Glutamatergic neuron (in vitro differentiated cells): ENCODE measurements at regions not wholly inside any gene's neighbourhood (a gene's known extent, or its start where the extent isn't known, plus 50 kb on each side); places are given as distances from the start of the nearest gene placed in this dataset.

Experiments
- DNase-seq: peaks from one replicate; pipeline ENCODE4 v3.0.0; 2022
- H3K27ac Mint-ChIP-seq: one replicate; pipeline ENCODE4 v1.8.0; 2020; ENCODE audit warnings: mild to moderate bottlenecking, mixed read lengths, inconsistent platforms; ENCODE audit not compliant: unreplicated experiment
- H3K27me3 Mint-ChIP-seq: one replicate; pipeline ENCODE4 v1.8.0; 2020; ENCODE audit warnings: mild to moderate bottlenecking, moderate library complexity, mixed read lengths, inconsistent platforms; ENCODE audit not compliant: unreplicated experiment
- H3K36me3 Mint-ChIP-seq: one replicate; pipeline ENCODE4 v1.8.0; 2020; ENCODE audit warnings: mild to moderate bottlenecking, mixed read lengths, inconsistent platforms; ENCODE audit not compliant: unreplicated experiment
- H3K4me1 Mint-ChIP-seq: one replicate; pipeline ENCODE4 v1.8.0; 2020; ENCODE audit warnings: mild to moderate bottlenecking, low read depth, mixed read lengths, inconsistent platforms; ENCODE audit not compliant: unreplicated experiment
- H3K4me3 Mint-ChIP-seq: one replicate; pipeline ENCODE4 v1.8.0; 2020; ENCODE audit warnings: mild to moderate bottlenecking, mixed read lengths, inconsistent platforms; ENCODE audit not compliant: unreplicated experiment
- H3K9me3 Mint-ChIP-seq: one replicate; pipeline ENCODE4 v1.8.0; 2020; ENCODE audit warnings: mild to moderate bottlenecking, moderate library complexity, mixed read lengths, inconsistent platforms; ENCODE audit not compliant: unreplicated experiment
- TF ChIP-seq, protein P1 (sequence below): fragments of 200-600 bp; sonication (generic); IDR thresholded peaks from one replicate; pipeline ENCODE4 v1.5.0; 2021; ENCODE audit not compliant: partially characterized antibody, unreplicated experiment

- DNase-seq = no peak
- no peak overlapping the region for H3K4me3 Mint-ChIP-seq
- H3K4me1 Mint-ChIP-seq = no peaks in the 10 kb centered on the region
- TF ChIP-seq, protein P1, sequence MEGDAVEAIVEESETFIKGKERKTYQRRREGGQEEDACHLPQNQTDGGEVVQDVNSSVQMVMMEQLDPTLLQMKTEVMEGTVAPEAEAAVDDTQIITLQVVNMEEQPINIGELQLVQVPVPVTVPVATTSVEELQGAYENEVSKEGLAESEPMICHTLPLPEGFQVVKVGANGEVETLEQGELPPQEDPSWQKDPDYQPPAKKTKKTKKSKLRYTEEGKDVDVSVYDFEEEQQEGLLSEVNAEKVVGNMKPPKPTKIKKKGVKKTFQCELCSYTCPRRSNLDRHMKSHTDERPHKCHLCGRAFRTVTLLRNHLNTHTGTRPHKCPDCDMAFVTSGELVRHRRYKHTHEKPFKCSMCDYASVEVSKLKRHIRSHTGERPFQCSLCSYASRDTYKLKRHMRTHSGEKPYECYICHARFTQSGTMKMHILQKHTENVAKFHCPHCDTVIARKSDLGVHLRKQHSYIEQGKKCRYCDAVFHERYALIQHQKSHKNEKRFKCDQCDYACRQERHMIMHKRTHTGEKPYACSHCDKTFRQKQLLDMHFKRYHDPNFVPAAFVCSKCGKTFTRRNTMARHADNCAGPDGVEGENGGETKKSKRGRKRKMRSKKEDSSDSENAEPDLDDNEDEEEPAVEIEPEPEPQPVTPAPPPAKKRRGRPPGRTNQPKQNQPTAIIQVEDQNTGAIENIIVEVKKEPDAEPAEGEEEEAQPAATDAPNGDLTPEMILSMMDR = no peak
- H3K36me3 Mint-ChIP-seq = peaks cover 14% of the 10 kb centered on the region
- H3K27me3 Mint-ChIP-seq = peaks cover 2% of the 10 kb centered on the region
- peaks cover 6% of the 10 kb centered on the region for H3K9me3 Mint-ChIP-seq
- no peak overlapping the region for H3K27ac Mint-ChIP-seq
Observed at GRCh38 chr5:135255461-135256178, 143.4 kb downstream of the MACROH2A1 start.

- DNase-seq = no peak
- TF ChIP-seq, protein P1 = no peak
- no peak overlapping the region for H3K27ac Mint-ChIP-seq
- no peak overlapping the region for H3K4me3 Mint-ChIP-seq
- H3K9me3 Mint-ChIP-seq = peaks cover 6% of the 10 kb centered on the region
- H3K36me3 Mint-ChIP-seq = peaks cover 10% of the 10 kb centered on the region
- no peaks in the 10 kb centered on the region for H3K4me1 Mint-ChIP-seq
- H3K27me3 Mint-ChIP-seq = peaks cover 2% of the 10 kb centered on the region
Observed at GRCh38 chr5:135254183-135254582, 144.8 kb downstream of the MACROH2A1 start.

DNA sequence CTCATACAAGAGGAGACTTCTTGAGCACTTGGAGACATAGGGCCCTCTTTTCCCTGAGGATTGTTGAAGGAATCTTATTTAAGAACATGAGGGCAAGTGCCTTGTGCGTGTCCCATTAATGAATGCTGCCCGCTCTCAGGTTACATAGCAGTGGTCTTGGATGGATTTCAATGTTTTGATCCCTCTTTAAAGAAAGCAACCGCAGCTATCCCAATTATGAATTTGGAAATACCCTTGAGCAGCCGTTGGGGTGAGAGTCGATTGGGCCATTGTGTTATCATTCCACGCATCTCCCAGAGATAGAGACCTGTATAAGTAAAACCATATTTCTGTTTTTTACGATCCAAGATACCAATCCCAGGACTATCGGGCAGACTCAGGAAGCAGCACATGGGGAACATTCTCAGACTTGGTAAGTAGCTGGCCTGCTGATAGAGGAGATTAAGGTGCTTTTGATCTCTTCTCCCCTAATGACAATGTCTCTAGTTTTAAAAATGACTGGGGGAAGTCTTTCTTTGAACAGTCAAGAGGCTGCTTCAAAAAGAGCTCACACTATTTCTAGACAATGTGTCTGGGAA, 145.3 kb downstream of the MACROH2A1 start:
- Mint-ChIP-seq H3K27me3 (peaks cover 2% of the 10 kb centered on the region), H3K4me1 (no peaks in the 10 kb centered on the region), H3K36me3 (peaks cover 10% of the 10 kb centered on the region), H3K9me3 (peaks cover 6% of the 10 kb centered on the region), H3K27ac (no peak overlapping the region), H3K4me3 (no peak overlapping the region)
- no peak for DNase-seq
- TF ChIP-seq, protein P1 = no peak

- no peak for DNase-seq
- H3K36me3 Mint-ChIP-seq = peaks cover 10% of the 10 kb centered on the region
- no peak overlapping the region for H3K27ac Mint-ChIP-seq
- H3K27me3 Mint-ChIP-seq = peaks cover 2% of the 10 kb centered on the region
- H3K9me3 Mint-ChIP-seq = peaks cover 6% of the 10 kb centered on the region
- TF ChIP-seq, protein P1 = no peak
- H3K4me1 Mint-ChIP-seq = no peaks in the 10 kb centered on the region
- H3K4me3 Mint-ChIP-seq = no peak overlapping the region
Observed at GRCh38 chr5:135251093-135251492, 147.9 kb downstream of the MACROH2A1 start.

- Mint-ChIP-seq H3K9me3 (peaks cover 6% of the 10 kb centered on the region), H3K4me1 (no peaks in the 10 kb centered on the region), H3K36me3 (peaks cover 10% of the 10 kb centered on the region), H3K4me3 (no peak overlapping the region), H3K27me3 (peaks cover 3% of the 10 kb centered on the region), H3K27ac (no peak overlapping the region)
- TF ChIP-seq, protein P1 = no peak
- DNase-seq = no peak
Observed at GRCh38 chr5:135250671-135251070, 148.4 kb downstream of the MACROH2A1 start.
